ENCODE measurements at regions not wholly inside any gene's neighbourhood (a gene's known extent, or its start where the extent isn't known, plus 50 kb on each side); places are given as distances from the start of the nearest gene placed in this dataset.

DNA sequence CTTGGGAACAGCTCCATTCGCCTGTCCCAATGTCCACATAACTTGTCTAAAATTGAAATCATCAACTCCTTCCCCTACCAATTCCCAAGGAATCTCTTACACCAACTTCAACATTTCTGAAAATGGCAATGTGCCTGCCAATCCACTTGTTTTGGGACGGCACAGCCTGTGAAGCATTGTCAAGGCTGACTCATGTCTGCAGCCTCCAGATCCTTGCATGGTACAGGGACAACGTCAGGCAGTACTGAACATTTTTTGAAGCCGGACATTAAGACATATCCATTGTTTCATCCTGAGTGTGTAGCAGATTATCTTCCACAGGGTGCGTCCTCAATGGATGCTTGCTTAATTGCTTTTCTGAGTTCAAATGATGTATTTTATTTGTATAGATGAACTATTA, 794.1 kb downstream of the BCL11B start:
- no peak for TF ChIP-seq CTCF (IDR thresholded peaks at IDR 0.05; ENCODE audit: insufficient read depth, low read length)
- TF ChIP-seq POLR2AphosphoS5 (IDR thresholded peaks at IDR 0.05; ENCODE audit: low read depth) = no peak
- TF ChIP-seq, protein P1, sequence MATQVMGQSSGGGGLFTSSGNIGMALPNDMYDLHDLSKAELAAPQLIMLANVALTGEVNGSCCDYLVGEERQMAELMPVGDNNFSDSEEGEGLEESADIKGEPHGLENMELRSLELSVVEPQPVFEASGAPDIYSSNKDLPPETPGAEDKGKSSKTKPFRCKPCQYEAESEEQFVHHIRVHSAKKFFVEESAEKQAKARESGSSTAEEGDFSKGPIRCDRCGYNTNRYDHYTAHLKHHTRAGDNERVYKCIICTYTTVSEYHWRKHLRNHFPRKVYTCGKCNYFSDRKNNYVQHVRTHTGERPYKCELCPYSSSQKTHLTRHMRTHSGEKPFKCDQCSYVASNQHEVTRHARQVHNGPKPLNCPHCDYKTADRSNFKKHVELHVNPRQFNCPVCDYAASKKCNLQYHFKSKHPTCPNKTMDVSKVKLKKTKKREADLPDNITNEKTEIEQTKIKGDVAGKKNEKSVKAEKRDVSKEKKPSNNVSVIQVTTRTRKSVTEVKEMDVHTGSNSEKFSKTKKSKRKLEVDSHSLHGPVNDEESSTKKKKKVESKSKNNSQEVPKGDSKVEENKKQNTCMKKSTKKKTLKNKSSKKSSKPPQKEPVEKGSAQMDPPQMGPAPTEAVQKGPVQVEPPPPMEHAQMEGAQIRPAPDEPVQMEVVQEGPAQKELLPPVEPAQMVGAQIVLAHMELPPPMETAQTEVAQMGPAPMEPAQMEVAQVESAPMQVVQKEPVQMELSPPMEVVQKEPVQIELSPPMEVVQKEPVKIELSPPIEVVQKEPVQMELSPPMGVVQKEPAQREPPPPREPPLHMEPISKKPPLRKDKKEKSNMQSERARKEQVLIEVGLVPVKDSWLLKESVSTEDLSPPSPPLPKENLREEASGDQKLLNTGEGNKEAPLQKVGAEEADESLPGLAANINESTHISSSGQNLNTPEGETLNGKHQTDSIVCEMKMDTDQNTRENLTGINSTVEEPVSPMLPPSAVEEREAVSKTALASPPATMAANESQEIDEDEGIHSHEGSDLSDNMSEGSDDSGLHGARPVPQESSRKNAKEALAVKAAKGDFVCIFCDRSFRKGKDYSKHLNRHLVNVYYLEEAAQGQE (IDR thresholded peaks at IDR 0.05; ENCODE audit: insufficient replicate concordance, low read depth) = no peak
- no peak for TF ChIP-seq GABPA (IDR thresholded peaks at IDR 0.05; ENCODE audit: low read depth)
- TF ChIP-seq SPI1 (IDR thresholded peaks at IDR 0.05; ENCODE audit: borderline replicate concordance, low read depth) = no peak
